ENCODE measurements at regions not wholly inside any gene's neighbourhood (a gene's known extent, or its start where the extent isn't known, plus 50 kb on each side); places are given as distances from the start of the nearest gene placed in this dataset.

DNA sequence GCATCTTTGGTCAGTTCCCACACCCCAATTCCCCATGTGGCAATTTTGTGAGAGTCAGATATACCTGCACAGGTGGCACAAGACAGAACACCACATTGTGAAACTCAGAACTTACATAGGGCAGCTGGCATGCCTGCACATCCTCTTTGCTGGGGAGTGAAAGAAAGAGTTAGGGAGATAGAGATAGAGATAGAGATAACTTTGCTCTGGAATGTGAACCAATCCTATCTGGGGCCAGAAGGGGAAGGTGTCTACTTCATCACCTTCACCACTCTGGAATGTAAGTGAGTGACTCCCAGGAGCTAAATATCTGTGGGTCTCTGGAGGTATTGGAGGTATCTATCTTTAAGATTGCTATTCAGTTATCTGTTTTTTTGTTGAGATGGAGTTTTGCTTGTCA lies 289.2 kb downstream of the OGFRL1 start:
- ATAC-seq (replicated peaks; ENCODE audit: extremely low read depth, poor library complexity, severe bottlenecking) (no peak), DNase-seq (ENCODE audit: low spot score in 2 of 2) (no peak)
- Mint-ChIP-seq H3K4me3 (no peak overlapping the region), H3K9me3 (peaks cover 4% of the 10 kb centered on the region), H3K36me3 (ENCODE audit: insufficient read depth) (no peaks in the 10 kb centered on the region), H3K27me3 (no peaks in the 10 kb centered on the region), H3K4me1 (no peaks in the 10 kb centered on the region), H3K27ac (ENCODE audit: low read depth) (no peak overlapping the region)

DNA sequence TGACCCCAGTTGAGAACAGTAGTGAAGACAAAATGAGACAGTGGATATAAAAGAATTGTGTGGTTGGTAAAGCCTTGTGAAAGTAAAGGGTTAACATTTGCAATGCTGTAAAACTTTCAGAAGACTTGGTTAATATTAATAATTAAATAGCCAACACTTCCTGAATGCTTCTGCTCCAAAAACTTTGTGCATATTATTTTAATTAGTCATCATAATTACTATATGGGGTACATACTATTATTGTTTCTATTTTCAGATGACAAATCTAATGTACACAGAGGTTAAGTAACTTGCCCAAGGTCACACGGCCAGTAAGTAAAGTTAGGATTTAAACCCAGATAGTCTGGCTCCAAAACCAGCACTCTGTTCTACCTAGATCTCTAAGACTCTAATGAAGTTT lies 291.3 kb downstream of the OGFRL1 start:
- Mint-ChIP-seq H3K27me3 (no peaks in the 10 kb centered on the region), H3K4me3 (no peak overlapping the region), H3K36me3 (ENCODE audit: insufficient read depth) (no peaks in the 10 kb centered on the region), H3K9me3 (peaks cover 4% of the 10 kb centered on the region), H3K4me1 (no peaks in the 10 kb centered on the region), H3K27ac (ENCODE audit: low read depth) (no peak overlapping the region)
- ATAC-seq (replicated peaks; ENCODE audit: extremely low read depth, poor library complexity, severe bottlenecking): no peak
- no peak for DNase-seq (ENCODE audit: low spot score in 2 of 2)

DNA sequence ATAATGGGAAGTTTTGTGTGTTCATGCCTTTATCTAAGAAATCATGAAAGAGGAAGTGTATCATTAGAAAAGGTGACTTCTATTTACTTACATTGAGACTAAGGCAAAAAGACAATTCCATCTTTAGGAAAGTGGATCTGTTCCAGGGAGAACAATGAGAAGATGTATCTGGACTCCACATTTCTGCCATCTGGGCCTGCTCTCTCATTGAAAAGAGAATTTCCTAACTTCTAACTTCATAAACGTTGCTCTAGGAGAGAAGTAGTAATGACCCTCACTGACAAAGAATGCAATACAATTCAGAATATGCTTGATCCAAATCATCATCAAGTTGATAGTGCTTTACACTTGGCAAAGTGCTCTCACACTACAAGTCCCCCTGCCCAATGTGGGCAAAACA lies 294.2 kb downstream of the OGFRL1 start:
- Mint-ChIP-seq H3K9me3 (peaks cover 8% of the 10 kb centered on the region), H3K4me1 (no peaks in the 10 kb centered on the region), H3K36me3 (ENCODE audit: insufficient read depth) (no peaks in the 10 kb centered on the region), H3K27ac (ENCODE audit: low read depth) (no peak overlapping the region), H3K4me3 (no peak overlapping the region), H3K27me3 (no peaks in the 10 kb centered on the region)
- no peak for DNase-seq (ENCODE audit: low spot score in 2 of 2)
- ATAC-seq (replicated peaks; ENCODE audit: extremely low read depth, poor library complexity, severe bottlenecking): no peak

DNA sequence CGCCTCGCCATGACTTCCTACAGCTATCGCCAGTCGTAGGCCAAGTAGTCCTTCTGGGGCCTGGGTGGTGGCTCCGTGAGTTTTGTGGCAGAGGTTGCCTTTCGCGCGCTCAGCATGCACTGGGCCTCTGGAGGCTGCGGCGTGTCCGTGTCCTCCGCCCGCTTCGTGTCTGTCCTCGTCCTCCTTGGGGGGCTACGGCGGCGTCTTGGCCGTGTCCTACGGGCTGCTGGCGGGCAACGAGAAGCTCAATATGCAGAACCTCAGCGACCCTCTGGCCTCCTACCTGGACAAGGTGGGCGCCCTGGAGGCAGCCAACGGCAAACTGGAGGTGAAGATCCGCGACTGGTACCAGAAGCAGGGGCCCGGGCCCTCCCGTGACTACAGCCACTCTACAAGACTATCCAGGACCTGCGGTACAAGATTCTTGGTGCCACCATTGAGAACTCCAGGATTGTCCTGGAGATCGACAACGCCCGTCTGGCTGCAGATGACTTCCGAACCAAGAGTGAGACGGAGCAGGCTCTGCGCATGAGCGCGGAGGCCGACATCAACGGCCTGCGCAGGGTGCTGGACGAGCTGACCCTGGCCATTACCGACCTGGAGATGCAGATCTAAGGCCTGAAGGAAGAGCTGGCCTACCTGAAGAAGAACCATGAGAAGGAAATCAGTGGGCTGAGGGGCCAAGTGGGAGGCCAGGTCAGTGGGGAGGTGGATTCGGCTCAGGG lies 296.3 kb downstream of the OGFRL1 start:
- Mint-ChIP-seq H3K9me3 (peaks cover 8% of the 10 kb centered on the region), H3K36me3 (ENCODE audit: insufficient read depth) (no peaks in the 10 kb centered on the region), H3K27ac (ENCODE audit: low read depth) (no peak overlapping the region), H3K4me3 (no peak overlapping the region), H3K27me3 (no peaks in the 10 kb centered on the region), H3K4me1 (no peaks in the 10 kb centered on the region)
- DNase-seq (ENCODE audit: low spot score in 2 of 2) (no peak), ATAC-seq (replicated peaks; ENCODE audit: extremely low read depth, poor library complexity, severe bottlenecking) (no peak)

DNA sequence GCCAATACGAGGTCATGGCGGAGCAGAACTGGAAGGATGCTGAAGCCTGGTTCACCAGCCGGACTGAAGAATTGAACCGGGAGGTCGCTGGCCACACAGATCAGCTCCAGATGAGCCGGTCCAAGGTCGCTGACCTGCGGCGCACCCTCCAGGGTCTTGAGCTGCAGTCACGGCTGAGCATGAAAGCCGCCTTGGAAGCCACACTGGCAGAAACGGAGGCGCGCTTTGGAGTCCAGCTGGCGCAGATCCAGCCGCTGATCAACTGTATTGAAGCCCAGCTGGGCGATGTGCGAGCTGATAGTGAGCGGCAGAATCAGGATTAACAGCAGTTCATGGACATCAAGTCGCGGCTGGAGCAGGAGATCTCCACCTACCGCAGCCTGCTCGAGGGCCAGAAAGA lies 296.9 kb downstream of the OGFRL1 start:
- Mint-ChIP-seq H3K27ac (ENCODE audit: low read depth) (no peak overlapping the region), H3K9me3 (peaks cover 8% of the 10 kb centered on the region), H3K4me3 (no peak overlapping the region), H3K4me1 (no peaks in the 10 kb centered on the region), H3K36me3 (ENCODE audit: insufficient read depth) (no peaks in the 10 kb centered on the region), H3K27me3 (no peaks in the 10 kb centered on the region)
- no peak for ATAC-seq (replicated peaks; ENCODE audit: extremely low read depth, poor library complexity, severe bottlenecking)
- no peak for DNase-seq (ENCODE audit: low spot score in 2 of 2)

DNA sequence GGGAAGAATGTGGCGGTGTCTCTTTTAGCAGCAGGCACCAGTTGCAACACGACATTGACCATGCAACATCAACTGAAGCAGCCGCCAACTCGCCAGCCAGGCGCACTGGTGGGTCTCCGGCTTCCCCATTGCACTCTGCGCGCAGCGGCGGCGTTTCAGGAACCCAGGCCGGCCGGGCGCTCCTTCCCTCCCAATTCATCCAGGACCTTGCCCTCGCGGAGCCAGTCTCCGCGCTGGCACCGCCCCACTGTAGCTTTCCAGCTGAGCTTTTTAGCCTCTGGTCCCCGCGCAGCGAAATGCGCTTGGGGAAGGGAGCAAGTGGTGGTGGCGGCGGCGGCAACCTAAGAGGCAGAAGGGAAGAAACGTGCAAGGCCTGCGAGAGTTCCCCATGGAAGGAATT lies 297.9 kb upstream of the RIMS1 start:
- Mint-ChIP-seq H3K9me3 (peaks cover 4% of the 10 kb centered on the region), H3K27me3 (no peaks in the 10 kb centered on the region), H3K4me3 (no peak overlapping the region), H3K27ac (ENCODE audit: low read depth) (no peak overlapping the region), H3K4me1 (no peaks in the 10 kb centered on the region), H3K36me3 (ENCODE audit: insufficient read depth) (no peaks in the 10 kb centered on the region)
- DNase-seq (ENCODE audit: low spot score in 2 of 2) (no peak), ATAC-seq (replicated peaks; ENCODE audit: extremely low read depth, poor library complexity, severe bottlenecking) (no peak)

DNA sequence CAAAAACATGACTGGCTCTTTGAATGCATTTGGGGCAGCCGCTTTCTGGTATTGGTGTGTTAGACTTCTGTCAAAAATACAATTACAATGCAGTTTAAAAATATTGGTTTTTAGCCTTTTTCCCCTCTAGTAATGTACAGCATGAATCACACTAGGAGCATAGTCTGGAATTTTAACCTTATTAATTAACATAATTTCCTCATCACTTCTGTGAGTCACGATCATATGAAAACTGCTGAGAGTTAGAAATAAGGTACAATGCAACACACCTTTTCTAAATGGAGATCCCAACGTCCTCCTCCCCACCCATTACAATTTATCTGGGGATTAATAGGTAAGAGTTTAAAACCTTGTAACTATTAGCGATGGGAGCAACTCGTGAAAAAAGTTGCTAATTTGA lies 297.1 kb upstream of the RIMS1 start:
- no peaks in the 10 kb centered on the region for H3K36me3 Mint-ChIP-seq (ENCODE audit: insufficient read depth)
- ATAC-seq (replicated peaks; ENCODE audit: extremely low read depth, poor library complexity, severe bottlenecking): no peak
- H3K9me3 Mint-ChIP-seq: peaks cover 4% of the 10 kb centered on the region
- H3K4me1 Mint-ChIP-seq: no peaks in the 10 kb centered on the region
- no peak overlapping the region for H3K27ac Mint-ChIP-seq (ENCODE audit: low read depth)
- H3K4me3 Mint-ChIP-seq: no peak overlapping the region
- no peaks in the 10 kb centered on the region for H3K27me3 Mint-ChIP-seq
- no peak for DNase-seq (ENCODE audit: low spot score in 2 of 2)

DNA sequence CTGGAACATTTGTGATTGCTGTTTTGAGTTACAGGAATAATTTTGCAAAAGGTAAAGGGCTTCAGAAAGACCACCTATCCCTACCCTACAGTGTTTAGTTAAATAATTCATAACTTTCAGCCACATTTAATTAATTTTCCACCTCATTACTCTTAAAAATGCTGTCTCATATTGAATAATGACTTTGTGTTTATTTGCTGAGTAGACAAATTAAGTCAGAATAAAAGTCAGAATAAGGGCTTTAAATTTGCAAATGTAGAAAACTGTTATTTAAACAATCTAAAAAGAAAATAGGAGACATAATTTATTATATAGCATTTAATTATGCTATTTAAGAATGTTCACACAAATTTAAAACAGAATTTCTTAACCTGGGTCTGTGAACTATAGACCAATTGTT lies 293.7 kb upstream of the RIMS1 start:
- no peak for ATAC-seq (replicated peaks; ENCODE audit: extremely low read depth, poor library complexity, severe bottlenecking)
- H3K27ac Mint-ChIP-seq (ENCODE audit: low read depth): no peak overlapping the region
- no peak for DNase-seq (ENCODE audit: low spot score in 2 of 2)
- no peaks in the 10 kb centered on the region for H3K9me3 Mint-ChIP-seq
- H3K27me3 Mint-ChIP-seq: no peaks in the 10 kb centered on the region
- no peaks in the 10 kb centered on the region for H3K36me3 Mint-ChIP-seq (ENCODE audit: insufficient read depth)
- no peak overlapping the region for H3K4me3 Mint-ChIP-seq
- no peaks in the 10 kb centered on the region for H3K4me1 Mint-ChIP-seq

DNA sequence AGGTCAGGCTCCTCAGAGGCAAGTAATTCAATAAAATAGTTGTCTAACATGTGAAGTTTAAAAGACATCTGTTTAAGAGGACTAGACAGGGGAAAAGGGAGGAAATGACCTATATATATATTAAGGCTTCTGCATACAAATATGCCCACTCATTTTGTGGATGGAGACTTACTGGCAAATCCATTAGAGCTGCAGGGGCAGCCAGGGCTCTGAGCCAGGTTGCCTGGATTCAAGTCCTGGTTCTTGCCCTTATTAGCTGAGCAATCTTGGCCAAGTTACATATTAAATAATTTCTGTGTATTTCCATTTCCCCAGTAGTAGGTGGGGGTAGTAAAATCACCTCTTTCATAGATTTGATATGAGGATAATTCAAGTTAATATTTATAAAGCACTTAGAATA lies 287.0 kb upstream of the RIMS1 start:
- Mint-ChIP-seq H3K4me1 (no peaks in the 10 kb centered on the region), H3K27me3 (no peaks in the 10 kb centered on the region), H3K4me3 (no peak overlapping the region), H3K9me3 (no peaks in the 10 kb centered on the region), H3K36me3 (ENCODE audit: insufficient read depth) (no peaks in the 10 kb centered on the region), H3K27ac (ENCODE audit: low read depth) (no peak overlapping the region)
- ATAC-seq (replicated peaks; ENCODE audit: extremely low read depth, poor library complexity, severe bottlenecking) (no peak), DNase-seq (ENCODE audit: low spot score in 2 of 2) (no peak)

DNA sequence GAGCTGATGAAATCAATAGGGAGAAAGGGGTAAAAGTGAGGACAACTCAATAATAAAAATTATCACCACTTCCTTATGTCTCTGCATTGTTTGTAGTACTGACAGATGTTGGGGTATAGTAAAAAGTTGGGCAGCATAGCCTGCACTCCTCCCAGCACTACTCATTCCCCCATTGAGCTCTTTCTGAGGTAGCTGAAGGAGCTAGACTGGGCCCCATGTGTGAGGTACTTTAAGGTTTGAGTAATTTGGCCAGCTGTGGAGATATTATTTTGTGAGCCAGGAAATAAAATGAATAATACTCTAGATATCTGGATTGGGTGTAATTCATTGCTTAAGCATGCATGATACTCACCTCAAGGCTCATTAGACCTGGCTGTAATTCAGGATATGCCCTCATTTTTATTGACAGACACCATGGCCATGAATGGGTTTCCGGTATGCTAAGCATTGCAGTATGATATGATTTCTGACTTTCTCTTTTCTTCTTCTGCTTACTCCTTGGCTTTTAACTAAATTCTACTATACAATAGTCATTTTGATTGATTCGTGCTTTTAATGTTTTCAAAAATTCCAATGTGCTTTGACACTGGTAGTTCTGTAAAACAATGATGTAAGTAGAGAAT lies 283.9 kb upstream of the RIMS1 start:
- Mint-ChIP-seq H3K36me3 (ENCODE audit: insufficient read depth) (no peaks in the 10 kb centered on the region), H3K27ac (ENCODE audit: low read depth) (no peak overlapping the region), H3K4me3 (no peak overlapping the region), H3K27me3 (no peaks in the 10 kb centered on the region), H3K9me3 (no peaks in the 10 kb centered on the region), H3K4me1 (no peaks in the 10 kb centered on the region)
- no peak for DNase-seq (ENCODE audit: low spot score in 2 of 2)
- no peak for ATAC-seq (replicated peaks; ENCODE audit: extremely low read depth, poor library complexity, severe bottlenecking)

DNA sequence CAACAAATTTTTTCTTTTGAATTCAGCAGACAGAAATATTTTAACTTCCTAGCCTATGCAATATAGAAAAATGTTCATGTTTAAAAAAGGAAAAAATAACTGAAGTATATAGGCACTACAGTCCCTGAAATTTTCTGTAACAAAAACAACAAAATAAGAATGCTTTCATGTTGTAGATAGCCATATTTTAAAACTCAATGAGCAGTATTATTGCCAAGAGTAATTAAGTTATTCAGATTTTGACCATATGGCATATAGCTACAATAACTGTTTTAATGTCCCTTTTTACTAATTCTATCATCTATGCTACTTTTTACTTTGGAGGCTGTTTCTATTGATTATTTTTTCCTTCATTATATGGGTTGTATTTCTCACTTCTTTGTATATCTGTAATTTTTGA lies 283.3 kb upstream of the RIMS1 start:
- Mint-ChIP-seq H3K4me1 (no peaks in the 10 kb centered on the region), H3K36me3 (ENCODE audit: insufficient read depth) (no peaks in the 10 kb centered on the region), H3K27me3 (no peaks in the 10 kb centered on the region), H3K9me3 (no peaks in the 10 kb centered on the region), H3K27ac (ENCODE audit: low read depth) (no peak overlapping the region), H3K4me3 (no peak overlapping the region)
- ATAC-seq (replicated peaks; ENCODE audit: extremely low read depth, poor library complexity, severe bottlenecking) (no peak), DNase-seq (ENCODE audit: low spot score in 2 of 2) (no peak)

DNA sequence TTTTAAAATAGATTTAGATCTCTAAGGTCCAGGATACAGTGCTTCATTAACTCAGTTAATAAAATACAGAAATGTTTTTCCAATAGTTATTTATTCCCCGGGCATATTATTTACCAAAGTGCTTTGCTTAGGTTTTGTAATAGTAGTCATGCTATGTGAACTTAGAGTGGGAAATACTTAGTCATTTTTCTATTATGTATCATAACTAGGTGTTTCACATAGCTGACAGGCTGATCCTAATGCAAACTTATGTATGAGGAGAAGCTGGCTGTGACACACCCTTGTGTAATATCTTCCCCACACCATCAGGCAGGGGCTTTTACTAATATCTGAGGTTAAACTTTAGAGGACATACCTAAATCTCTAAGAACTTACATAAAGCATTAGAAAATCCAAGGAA lies 277.7 kb upstream of the RIMS1 start:
- H3K36me3 Mint-ChIP-seq (ENCODE audit: insufficient read depth): no peaks in the 10 kb centered on the region
- DNase-seq (ENCODE audit: low spot score in 2 of 2) (no peak), ATAC-seq (replicated peaks; ENCODE audit: extremely low read depth, poor library complexity, severe bottlenecking) (no peak)
- H3K27me3 Mint-ChIP-seq: no peaks in the 10 kb centered on the region
- H3K9me3 Mint-ChIP-seq: no peaks in the 10 kb centered on the region
- H3K4me3 Mint-ChIP-seq: no peak overlapping the region
- H3K27ac Mint-ChIP-seq (ENCODE audit: low read depth): no peak overlapping the region
- no peaks in the 10 kb centered on the region for H3K4me1 Mint-ChIP-seq

DNA sequence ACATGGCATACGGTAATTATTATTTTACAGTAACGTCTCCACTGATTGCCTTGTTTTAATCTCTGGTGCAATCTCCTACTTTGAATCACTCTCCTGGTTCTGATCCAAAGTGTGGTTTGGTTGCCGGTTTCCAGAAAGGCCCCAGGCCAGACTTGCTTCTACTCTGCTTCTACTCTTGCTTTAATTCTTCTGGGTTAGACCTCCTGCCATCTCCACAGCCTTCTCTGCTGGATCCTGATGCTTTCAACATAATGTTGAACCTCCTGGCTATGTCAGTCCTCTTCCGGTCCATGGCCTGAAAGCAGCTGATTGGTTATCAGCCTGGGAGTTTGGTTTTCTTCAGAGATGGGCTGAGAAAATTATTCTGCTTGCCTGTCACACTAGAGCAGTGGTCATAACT lies 266.5 kb upstream of the RIMS1 start:
- Mint-ChIP-seq H3K36me3 (ENCODE audit: insufficient read depth) (no peaks in the 10 kb centered on the region), H3K4me3 (no peak overlapping the region), H3K27ac (ENCODE audit: low read depth) (no peak overlapping the region), H3K4me1 (no peaks in the 10 kb centered on the region), H3K27me3 (no peaks in the 10 kb centered on the region), H3K9me3 (peaks cover 6% of the 10 kb centered on the region)
- DNase-seq (ENCODE audit: low spot score in 2 of 2) (no peak), ATAC-seq (replicated peaks; ENCODE audit: extremely low read depth, poor library complexity, severe bottlenecking) (no peak)

All from central memory CD8-positive, alpha-beta T cell (primary cell).